H9 (cell line): ENCODE measurements at regions not wholly inside any gene's neighbourhood (a gene's known extent, or its start where the extent isn't known, plus 50 kb on each side); places are given as distances from the start of the nearest gene placed in this dataset.

Source experiments
- DNase-seq: peaks from one replicate; pipeline ENCODE4 v3.0.0-alpha.2; 2017
- H2AFZ ChIP-seq: one replicate; pipeline ENCODE4 v1.6.1; 2013; ENCODE audit warnings: mild to moderate bottlenecking, low read length, control low read depth, moderate library complexity
- H2AK5ac ChIP-seq: 2 replicates; pipeline ENCODE4 v1.6.1; 2013; ENCODE audit warnings: low read length, control low read depth, mixed read lengths; ENCODE audit not compliant: insufficient read length
- H2BK120ac ChIP-seq: one replicate; pipeline ENCODE4 v1.6.1; 2013; ENCODE audit warnings: low read depth, mild to moderate bottlenecking, low read length, control low read depth, inconsistent platforms; ENCODE audit not compliant: poor library complexity, severe bottlenecking
- H2BK12ac ChIP-seq: 2 replicates; pipeline ENCODE4 v1.6.1; 2013; ENCODE audit warnings: low read length, control low read depth, mixed read lengths, low read depth; ENCODE audit not compliant: insufficient read length
- H2BK15ac ChIP-seq: 2 replicates; pipeline ENCODE4 v1.6.1; 2013; ENCODE audit warnings: low read depth, low read length, control low read depth
- H2BK20ac ChIP-seq: one replicate; pipeline ENCODE4 v1.6.1; 2013; ENCODE audit warnings: low read depth, mild to moderate bottlenecking, low read length, control low read depth, inconsistent platforms; ENCODE audit not compliant: poor library complexity, severe bottlenecking
- H2BK5ac ChIP-seq: 2 replicates; pipeline ENCODE4 v1.6.1; 2013; ENCODE audit warnings: low read length, control low read depth, mixed read lengths; ENCODE audit not compliant: insufficient read length
- H3K14ac ChIP-seq: 2 replicates; pipeline ENCODE4 v1.6.1; 2013; ENCODE audit warnings: low read length, control low read depth; ENCODE audit not compliant: insufficient read depth
- H3K18ac ChIP-seq: 2 replicates; pipeline ENCODE4 v1.6.1; 2013; ENCODE audit warnings: low read depth, mild to moderate bottlenecking, mixed read lengths, low read length, control low read depth; ENCODE audit not compliant: insufficient read length
- H3K23ac ChIP-seq: 2 replicates; pipeline ENCODE4 v1.6.1; 2013; ENCODE audit warnings: low read length, control low read depth, mixed read lengths, low read depth; ENCODE audit not compliant: insufficient read length
- H3K23me2 ChIP-seq: 2 replicates; pipeline ENCODE4 v1.6.1; 2013; ENCODE audit warnings: low read depth, mild to moderate bottlenecking, mixed read lengths, low read length, control low read depth; ENCODE audit not compliant: insufficient read length, poor library complexity, severe bottlenecking
- H3K27ac ChIP-seq: 2 replicates; pipeline ENCODE4 v1.5.1; 2013; ENCODE audit warnings: low read length, control low read depth, mixed read lengths, low read depth; ENCODE audit not compliant: insufficient read length
- H3K27me3 ChIP-seq: 2 replicates; pipeline ENCODE4 v1.6.1; 2013; ENCODE audit warnings: low read length, control low read depth, inconsistent platforms; ENCODE audit not compliant: insufficient read depth
- H3K4ac ChIP-seq: 2 replicates; pipeline ENCODE4 v1.6.1; 2013; ENCODE audit warnings: low read depth, mild to moderate bottlenecking, control low read depth, inconsistent platforms, low read length, moderate library complexity
- H3K4me1 ChIP-seq: 2 replicates; pipeline ENCODE4 v1.6.1; 2013; ENCODE audit warnings: low read length, control low read depth, inconsistent platforms; ENCODE audit not compliant: insufficient read depth
- H3K4me2 ChIP-seq: 2 replicates; pipeline ENCODE4 v1.6.1; 2013; ENCODE audit warnings: low read length, control low read depth, mixed read lengths; ENCODE audit not compliant: insufficient read length, insufficient read depth
- H3K56ac ChIP-seq: 2 replicates; pipeline ENCODE4 v1.6.1; 2013; ENCODE audit warnings: low read depth, mild to moderate bottlenecking, mixed read lengths, low read length, control low read depth; ENCODE audit not compliant: insufficient read length
- H3K79me1 ChIP-seq: 2 replicates; pipeline ENCODE4 v1.6.1; 2013; ENCODE audit warnings: low read depth, mild to moderate bottlenecking, moderate library complexity, low read length, control low read depth, inconsistent platforms; ENCODE audit not compliant: insufficient read depth, poor library complexity, severe bottlenecking
- H3K79me2 ChIP-seq: 2 replicates; pipeline ENCODE4 v1.6.1; 2013; ENCODE audit warnings: low read length, control low read depth, inconsistent platforms; ENCODE audit not compliant: insufficient read depth
- H3K9ac ChIP-seq: 2 replicates; pipeline ENCODE4 v1.6.1; 2013; ENCODE audit warnings: low read length, control low read depth, mixed read lengths; ENCODE audit not compliant: insufficient read length; ENCODE audit errors: extremely low read depth
- H3K9me3 ChIP-seq: one replicate; pipeline ENCODE4 v1.6.1; 2013; ENCODE audit warnings: low read depth, low read length, inconsistent platforms; ENCODE audit not compliant: control insufficient read depth
- H3T11ph ChIP-seq: one replicate; pipeline ENCODE4 v1.6.1; 2013; ENCODE audit warnings: mild to moderate bottlenecking, low read length, control low read depth, inconsistent platforms
- H4K20me1 ChIP-seq: one replicate; pipeline ENCODE4 v1.6.1; 2013; ENCODE audit not compliant: control insufficient read depth, insufficient read length, insufficient read depth
- H4K5ac ChIP-seq: 2 replicates; pipeline ENCODE4 v1.6.1; 2013; ENCODE audit warnings: low read depth, mild to moderate bottlenecking, mixed read lengths, low read length, control low read depth; ENCODE audit not compliant: insufficient read length
- H4K8ac ChIP-seq: replicated peaks from 2 replicates; pipeline ENCODE4 v1.6.1; 2013; ENCODE audit warnings: low read length, control low read depth, mixed read lengths, low read depth; ENCODE audit not compliant: insufficient read length
- H4K91ac ChIP-seq: 2 replicates; pipeline ENCODE4 v1.6.1; 2013; ENCODE audit warnings: low read depth, mild to moderate bottlenecking, moderate library complexity, mixed read lengths, low read length, control low read depth; ENCODE audit not compliant: insufficient read length
- H3K27ac Mint-ChIP-seq, 3 experiments: 2 replicates in 2 of 3; 3 replicates in 1 of 3; pipeline ENCODE4 v1.8.0; 2020 to 2021; ENCODE audit warnings: mixed read lengths in 3 of 3, mild to moderate bottlenecking in 1 of 3, moderate library complexity in 1 of 3
- H3K27me3 Mint-ChIP-seq: 2 replicates; pipeline ENCODE4 v1.8.0; 2021; ENCODE audit warnings: low read depth, mild to moderate bottlenecking, moderate library complexity, mixed read lengths
- H3K36me3 Mint-ChIP-seq, 3 experiments: 2 replicates in 2 of 3; 3 replicates in 1 of 3; pipeline ENCODE4 v1.8.0; 2020 to 2021; ENCODE audit warnings: low read depth in 3 of 3, mixed read lengths in 3 of 3; ENCODE audit not compliant: insufficient read depth in 1 of 3
- H3K4me1 Mint-ChIP-seq, 2 experiments: 2 replicates each; pipeline ENCODE4 v1.8.0; 2020; ENCODE audit warnings: mixed read lengths in 2 of 2
- H3K4me3 Mint-ChIP-seq, 2 experiments: 2 replicates in 1 of 2; 3 replicates in 1 of 2; pipeline ENCODE4 v1.8.0; 2020 to 2021; ENCODE audit warnings: mild to moderate bottlenecking in 2 of 2, mixed read lengths in 2 of 2, moderate library complexity in 1 of 2
- H3K9me3 Mint-ChIP-seq, 2 experiments: 2 replicates in 1 of 2; 3 replicates in 1 of 2; pipeline ENCODE4 v1.8.0; 2020; ENCODE audit warnings: mild to moderate bottlenecking in 2 of 2, mixed read lengths in 2 of 2, moderate library complexity in 1 of 2
- CTCF ChIP-seq: fragments of 200-600 bp; sonication (generic); conservative IDR thresholded peaks from 3 replicates; pipeline ENCODE4 v1.8.0; 2021; ENCODE audit warnings: antibody characterized with exemption, mild to moderate bottlenecking
- WGBS: extraction: QIAGEN DNeasy Blood & Tissue Kit; methylation state at CpG from one replicate; pipeline ENCODE4 v1.1.7; 2013; ENCODE audit warnings: missing lambda C conversion rate, low lambda C conversion rate, mixed read lengths; ENCODE audit not compliant: insufficient read length; ENCODE audit errors: extremely low coverage; 5-methylcytosine and 5-hydroxymethylcytosine counted together

DNA sequence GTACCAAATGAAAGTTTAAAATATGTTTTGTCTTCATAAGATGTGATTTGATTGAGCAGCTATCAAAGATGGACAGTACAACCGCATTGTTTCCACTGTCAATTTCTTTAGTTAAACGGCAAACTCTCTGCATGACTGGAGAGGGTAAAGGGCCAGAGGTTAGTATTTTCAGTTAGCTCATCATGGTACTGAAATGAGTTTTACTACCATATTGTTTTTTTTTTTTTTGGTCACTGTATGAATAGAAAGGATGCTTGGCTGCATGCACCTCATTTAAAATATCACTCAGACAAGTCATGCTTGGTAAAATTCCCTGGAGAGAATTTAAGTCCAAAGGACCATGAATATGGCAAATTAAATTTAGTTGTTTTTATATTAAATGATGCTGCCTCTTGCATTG is 942.1 kb upstream of the SPRY2 start:
- Mint-ChIP-seq H3K4me3 (no peak overlapping the region), H3K4me1 (no peaks in the 10 kb centered on the region), H3K27me3 (no peaks in the 10 kb centered on the region), H3K9me3 (peaks cover 2 to 5% of the 10 kb centered on the region in 2 experiments; a peak in 2 of 5 replicates), H3K27ac (no peak overlapping the region), H3K36me3 (peaks cover 0 to 9% (median 0%) of the 10 kb centered on the region in 3 experiments; a peak in 3 of 7 replicates)
- Histone ChIP-seq H2AFZ (no peak overlapping the region), H4K91ac (no peak overlapping the region), H3K9ac (no peak overlapping the region), H3K27ac (no peak overlapping the region), H3K23ac (no peak overlapping the region), H2BK15ac (no peak overlapping the region), H3K56ac (no peak overlapping the region), H3K4ac (no peak overlapping the region), H2BK20ac (no peak overlapping the region), H3K79me2 (no peaks in the 10 kb centered on the region), H2BK120ac (no peak overlapping the region), H3K14ac (no peak overlapping the region), H2BK12ac (no peak overlapping the region), H4K8ac (no peak overlapping the region), H3K23me2 (no peaks in the 10 kb centered on the region), H3K4me2 (no peak overlapping the region), H3K18ac (no peak overlapping the region), H3T11ph (no peak overlapping the region), H4K5ac (no peak overlapping the region), H3K27me3 (no peaks in the 10 kb centered on the region), H3K9me3 (no peaks in the 10 kb centered on the region), H2AK5ac (no peak overlapping the region), H3K4me1 (no peaks in the 10 kb centered on the region), H2BK5ac (no peak overlapping the region), H4K20me1 (no peaks in the 10 kb centered on the region), H3K79me1 (no peaks in the 10 kb centered on the region)
- no peak for TF ChIP-seq CTCF
- no CpG with 5 or more reads among the region's 2 CpGs for WGBS
- no peak for DNase-seq
